ENCODE measurements at regions not wholly inside any gene's neighbourhood (a gene's known extent, or its start where the extent isn't known, plus 50 kb on each side); places are given as distances from the start of the nearest gene placed in this dataset.

DNA sequence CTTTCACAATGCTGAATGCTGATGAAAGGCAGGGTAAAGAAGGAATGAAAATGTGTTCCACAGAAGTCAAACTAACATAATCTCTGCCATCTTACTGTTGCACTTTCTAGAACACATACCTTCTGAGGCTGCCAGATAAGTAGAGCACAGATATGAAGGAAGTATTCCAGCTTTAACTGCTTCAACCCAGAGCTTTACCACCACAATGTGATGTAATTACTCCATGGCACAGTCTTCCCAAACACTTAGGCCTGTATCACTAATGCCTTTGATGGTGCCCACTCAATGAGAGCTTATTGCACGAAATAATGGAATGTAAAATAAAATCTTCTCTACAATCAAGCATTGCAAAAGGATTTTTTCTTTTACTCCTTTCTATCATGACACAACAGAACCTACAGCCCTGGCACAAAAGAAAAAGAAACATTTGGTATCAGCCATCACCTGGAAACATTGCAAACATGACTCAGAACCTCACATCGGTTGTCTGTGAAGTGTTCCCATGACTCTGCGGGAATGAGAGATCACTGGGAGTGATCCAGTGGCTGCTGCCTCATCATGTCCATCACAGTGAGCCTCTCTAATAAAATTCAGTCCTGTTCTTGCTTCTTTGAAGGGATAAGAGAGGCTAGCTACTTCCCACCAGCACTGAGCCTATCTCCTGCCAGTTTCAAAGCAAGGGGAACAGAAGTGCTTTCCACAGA is 385.8 kb downstream of the EFNA5 start:
- TF ChIP-seq CHD2 (IDR thresholded peaks at IDR 0.05; ENCODE audit: low read length, partially characterized antibody) (no peak), CTCF (IDR thresholded peaks at IDR 0.05) (no peak), GABPA (IDR thresholded peaks at IDR 0.05; ENCODE audit: low read depth) (no peak)
